Activated CD8-positive, alpha-beta memory T cell treated with anti-CD3 and anti-CD28 coated beads for 24 hours (primary cell): ENCODE measurements at regions not wholly inside any gene's neighbourhood (a gene's known extent, or its start where the extent isn't known, plus 50 kb on each side); places are given as distances from the start of the nearest gene placed in this dataset.

Experiments used
- DNase-seq: peaks from one replicate; pipeline ENCODE4 v3.0.0-alpha.2; 2020

GRCh38 chr3:101081446-101081845, 88.2 kb upstream of the ABI3BP start:
- no peak for DNase-seq

- DNase-seq = no peak
Observed at GRCh38 chr3:101077361-101078011, 84.3 kb upstream of the ABI3BP start.

GRCh38 chr3:101074518-101074917, 81.3 kb upstream of the ABI3BP start:
- DNase-seq = no peak

- no peak for DNase-seq
Observed at GRCh38 chr3:101072300-101072699, 79.1 kb upstream of the ABI3BP start.

GRCh38 chr3:101070799-101071121, 77.5 kb upstream of the ABI3BP start:
- no peak for DNase-seq

GRCh38 chr3:101069901-101070798, 76.9 kb upstream of the ABI3BP start:
- DNase-seq = peak; percentile 76

GRCh38 chr3:101068876-101069606, 75.8 kb upstream of the ABI3BP start:
- DNase-seq = no peak

- DNase-seq = no peak
Observed at GRCh38 chr3:101066711-101067129, 73.5 kb upstream of the ABI3BP start.

GRCh38 chr3:101065962-101066361, 72.7 kb upstream of the ABI3BP start:
- DNase-seq = no peak

- no peak for DNase-seq
Observed at GRCh38 chr3:101063401-101063800, 70.2 kb upstream of the ABI3BP start.

GRCh38 chr3:101061312-101061711, 68.1 kb upstream of the ABI3BP start:
- DNase-seq = no peak

- DNase-seq = no peak
Observed at GRCh38 chr3:101050866-101051265, 57.6 kb upstream of the ABI3BP start.

GRCh38 chr3:101050046-101050445, 56.8 kb upstream of the ABI3BP start:
- no peak for DNase-seq

GRCh38 chr3:101049532-101049931, 56.3 kb upstream of the ABI3BP start:
- DNase-seq = no peak

GRCh38 chr3:101043687-101044078, 50.5 kb upstream of the ABI3BP start:
- DNase-seq = no peak

- DNase-seq = no peak
Observed at GRCh38 chr3:101042996-101043686, 49.9 kb upstream of the ABI3BP start.
